ENCODE measurements at regions not wholly inside any gene's neighbourhood (a gene's known extent, or its start where the extent isn't known, plus 50 kb on each side); places are given as distances from the start of the nearest gene placed in this dataset.

GRCh38 chr12:43054085-43054484 lies 464.5 kb upstream of the PRICKLE1 start:
- Histone ChIP-seq H3K36me3 (ENCODE audit: control insufficient read depth in 1 of 2, insufficient read depth in 2 of 2, low read length in 2 of 2) (no peaks in the 10 kb centered on the region), H4K20me1 (ENCODE audit: insufficient read depth) (no peaks in the 10 kb centered on the region), H2AFZ (ENCODE audit: low read depth, low read length, poor library complexity, severe bottlenecking) (no peak overlapping the region), H3K27ac (ENCODE audit: low read depth, low read length) (no peak overlapping the region), H3K9me3 (ENCODE audit: control insufficient read depth in 1 of 2, insufficient read depth in 1 of 2, low read depth in 1 of 2, low read length in 2 of 2) (no peaks in the 10 kb centered on the region), H3K4me3 (replicated peaks in 1 of 2; ENCODE audit: low read depth in 1 of 2, low read length in 2 of 2) (no peak overlapping the region), H3K4me2 (ENCODE audit: low read length) (no peak overlapping the region), H3K9ac (ENCODE audit: low read length) (no peak overlapping the region), H3K27me3 (ENCODE audit: insufficient read depth, low read length) (no peaks in the 10 kb centered on the region), H3K9me2 (ENCODE audit: insufficient read depth) (no peaks in the 10 kb centered on the region), H3K4me1 (ENCODE audit: control insufficient read depth in 1 of 2, insufficient read depth in 2 of 2, low read length in 2 of 2) (no peaks in the 10 kb centered on the region), H3K79me2 (ENCODE audit: insufficient read depth, low read length) (no peaks in the 10 kb centered on the region)
- BruUV-seq (replicated peaks) = no TSS peak
- CTCF ChIA-PET = no interaction called here
- RAD21 ChIA-PET (ENCODE audit: low non-redundant PET in 1 of 2, low total read pairs in 2 of 2, uncharacterized antibody in 2 of 2, unreplicated experiment in 2 of 2) = no interaction called here
- intact Hi-C loops (cut with micrococcal nuclease) = no loop called here
- no peak for TF ChIP-seq JUND (IDR thresholded peaks at IDR 0.05)
- TF ChIP-seq RAD21 (IDR thresholded peaks at IDR 0.05; ENCODE audit: low read depth) = no peak
- TF ChIP-seq SRF (IDR thresholded peaks at IDR 0.05; ENCODE audit: low read depth) = no peak
- TF ChIP-seq EZH2 (IDR thresholded peaks at IDR 0.05) = no peak
- TF ChIP-seq ELF1 (IDR thresholded peaks at IDR 0.05; ENCODE audit: borderline replicate concordance, low read depth) = no peak
- no peak for TF ChIP-seq ZBTB33 (IDR thresholded peaks at IDR 0.05; ENCODE audit: extremely low read depth, insufficient replicate concordance, low read length)
- no peak for TF ChIP-seq YY1 (IDR thresholded peaks at IDR 0.05; ENCODE audit: extremely low read depth, insufficient replicate concordance, low read depth, low read length)
- TF ChIP-seq POLR2AphosphoS5 (IDR thresholded peaks at IDR 0.05; ENCODE audit: low read depth, low read length) = no peak
- TF ChIP-seq ZNF274 (IDR thresholded peaks at IDR 0.05; ENCODE audit: low read depth, low read length) = no peak
- TF ChIP-seq ZFX (IDR thresholded peaks at IDR 0.05) = no peak
- TF ChIP-seq CEBPB (IDR thresholded peaks at IDR 0.05; ENCODE audit: low read depth) = no peak
- no peak for TF ChIP-seq TCF7L2 (IDR thresholded peaks at IDR 0.05; ENCODE audit: borderline replicate concordance, extremely low read depth, insufficient read depth, insufficient read length)
- TF ChIP-seq, protein P1, sequence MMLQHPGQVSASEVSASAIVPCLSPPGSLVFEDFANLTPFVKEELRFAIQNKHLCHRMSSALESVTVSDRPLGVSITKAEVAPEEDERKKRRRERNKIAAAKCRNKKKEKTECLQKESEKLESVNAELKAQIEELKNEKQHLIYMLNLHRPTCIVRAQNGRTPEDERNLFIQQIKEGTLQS (IDR thresholded peaks at IDR 0.05) = no peak
- no peak for TF ChIP-seq EGR1 (IDR thresholded peaks at IDR 0.05; ENCODE audit: low read depth)
- TF ChIP-seq REST (IDR thresholded peaks at IDR 0.05; ENCODE audit: low read depth) = no peak
- TF ChIP-seq MAX (IDR thresholded peaks at IDR 0.05) = no peak
- TF ChIP-seq POLR2A (IDR thresholded peaks at IDR 0.05; ENCODE audit: borderline replicate concordance, extremely low read depth, insufficient read depth, insufficient read length) = no peak
- TF ChIP-seq SIN3A (IDR thresholded peaks at IDR 0.05; ENCODE audit: low read depth) = no peak
- TF ChIP-seq, protein P2, sequence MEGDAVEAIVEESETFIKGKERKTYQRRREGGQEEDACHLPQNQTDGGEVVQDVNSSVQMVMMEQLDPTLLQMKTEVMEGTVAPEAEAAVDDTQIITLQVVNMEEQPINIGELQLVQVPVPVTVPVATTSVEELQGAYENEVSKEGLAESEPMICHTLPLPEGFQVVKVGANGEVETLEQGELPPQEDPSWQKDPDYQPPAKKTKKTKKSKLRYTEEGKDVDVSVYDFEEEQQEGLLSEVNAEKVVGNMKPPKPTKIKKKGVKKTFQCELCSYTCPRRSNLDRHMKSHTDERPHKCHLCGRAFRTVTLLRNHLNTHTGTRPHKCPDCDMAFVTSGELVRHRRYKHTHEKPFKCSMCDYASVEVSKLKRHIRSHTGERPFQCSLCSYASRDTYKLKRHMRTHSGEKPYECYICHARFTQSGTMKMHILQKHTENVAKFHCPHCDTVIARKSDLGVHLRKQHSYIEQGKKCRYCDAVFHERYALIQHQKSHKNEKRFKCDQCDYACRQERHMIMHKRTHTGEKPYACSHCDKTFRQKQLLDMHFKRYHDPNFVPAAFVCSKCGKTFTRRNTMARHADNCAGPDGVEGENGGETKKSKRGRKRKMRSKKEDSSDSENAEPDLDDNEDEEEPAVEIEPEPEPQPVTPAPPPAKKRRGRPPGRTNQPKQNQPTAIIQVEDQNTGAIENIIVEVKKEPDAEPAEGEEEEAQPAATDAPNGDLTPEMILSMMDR (IDR thresholded peaks at IDR 0.05 in 2 of 3, conservative IDR thresholded peaks at IDR 0.05 in 1 of 3; ENCODE audit: borderline replicate concordance in 1 of 3, insufficient read depth in 1 of 3, low read depth in 2 of 3, low read length in 2 of 3) = no peak
- TF ChIP-seq SP1 (IDR thresholded peaks at IDR 0.05; ENCODE audit: low read depth) = no peak
- POLR2A ChIA-PET = no interaction called here
- DNase-seq (ENCODE audit: low read depth, low spot score) (no peak), ATAC-seq (no peak)
